NCI-H1105 (cell line): ENCODE measurements at regions not wholly inside any gene's neighbourhood (a gene's known extent, or its start where the extent isn't known, plus 50 kb on each side); places are given as distances from the start of the nearest gene placed in this dataset.

ENCODE experiments used
- DNase-seq: peaks from one replicate; lab custom pipeline; 2025; lab: John Stamatoyannopoulos, UW

DNA sequence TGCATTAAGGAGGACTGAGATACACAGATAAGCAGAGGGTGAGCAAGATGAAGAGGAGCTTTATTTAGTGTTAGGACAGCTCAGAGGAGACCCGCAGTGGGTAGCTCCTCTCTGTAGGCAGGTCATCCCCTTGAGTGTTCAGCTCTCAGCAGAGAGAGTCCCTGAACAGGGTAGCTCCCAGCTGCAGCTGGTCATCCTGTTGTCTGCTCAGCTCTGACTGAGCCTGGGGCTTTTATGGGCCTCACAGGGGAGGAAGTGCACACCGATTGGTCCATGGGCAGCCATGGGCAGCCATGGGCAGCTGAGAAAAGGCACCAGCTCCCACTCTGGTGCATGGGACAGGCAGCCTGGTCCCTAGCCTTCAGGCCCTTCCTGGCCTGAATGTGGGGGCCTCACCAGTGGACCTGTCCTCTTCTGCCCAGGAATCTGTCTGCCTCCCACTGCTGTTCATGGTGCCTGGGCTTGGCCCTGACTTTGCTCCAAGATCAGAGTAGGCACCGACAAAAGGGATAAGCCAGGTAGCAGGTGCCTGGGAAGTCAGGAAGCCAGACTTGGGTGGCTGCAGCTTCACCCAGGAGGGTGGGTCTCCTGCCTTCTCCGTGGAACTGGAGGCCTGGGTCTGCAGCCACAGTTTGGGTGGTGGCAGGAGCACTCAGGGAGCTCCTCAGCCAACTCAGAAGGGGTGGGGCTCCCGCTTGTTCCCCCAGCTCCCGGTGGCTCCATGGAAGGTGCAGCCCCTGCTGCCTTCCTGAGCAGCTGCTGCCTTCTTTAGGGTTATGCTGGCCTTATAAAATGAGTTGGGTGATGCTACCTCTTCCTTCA is 54.7 kb downstream of the MYEOV start:
- DNase-seq, result no peak

DNA sequence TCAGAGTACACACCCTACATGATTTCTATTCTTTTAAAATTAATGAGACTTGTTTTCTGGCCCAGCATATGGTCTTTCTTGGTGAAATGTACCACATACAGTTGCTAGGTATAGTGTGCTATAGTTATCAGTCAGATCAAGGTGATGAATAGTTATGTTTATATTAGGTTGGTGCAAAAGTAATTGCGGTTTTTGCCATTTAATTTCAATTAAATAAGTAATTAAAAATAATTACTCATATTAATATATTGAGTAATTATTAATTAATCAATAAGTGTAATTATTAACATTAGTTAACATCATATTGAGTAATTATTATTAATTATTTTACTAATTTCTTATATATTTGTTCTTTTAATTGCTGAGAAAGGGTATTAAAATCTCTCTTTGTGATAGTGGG is 56.1 kb downstream of the MYEOV start:
- no peak for DNase-seq

DNA sequence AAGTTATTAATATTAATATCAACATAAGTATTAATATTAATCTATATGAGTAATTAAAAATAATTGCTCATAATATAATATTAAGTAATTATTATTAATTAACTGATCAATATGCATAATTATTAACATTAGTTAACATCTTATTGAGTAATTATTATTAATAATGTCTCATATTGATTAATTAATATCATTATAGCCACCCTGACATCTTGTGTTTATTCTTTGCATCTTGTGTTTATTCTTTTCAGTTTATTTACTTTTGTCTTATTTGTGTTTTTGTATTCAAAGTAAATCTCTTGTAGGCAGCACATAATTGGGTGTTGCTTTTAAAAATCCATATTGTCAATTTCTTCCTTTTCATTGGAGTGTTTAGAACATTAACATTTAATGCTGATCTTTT is 56.6 kb downstream of the MYEOV start:
- no peak for DNase-seq

DNA sequence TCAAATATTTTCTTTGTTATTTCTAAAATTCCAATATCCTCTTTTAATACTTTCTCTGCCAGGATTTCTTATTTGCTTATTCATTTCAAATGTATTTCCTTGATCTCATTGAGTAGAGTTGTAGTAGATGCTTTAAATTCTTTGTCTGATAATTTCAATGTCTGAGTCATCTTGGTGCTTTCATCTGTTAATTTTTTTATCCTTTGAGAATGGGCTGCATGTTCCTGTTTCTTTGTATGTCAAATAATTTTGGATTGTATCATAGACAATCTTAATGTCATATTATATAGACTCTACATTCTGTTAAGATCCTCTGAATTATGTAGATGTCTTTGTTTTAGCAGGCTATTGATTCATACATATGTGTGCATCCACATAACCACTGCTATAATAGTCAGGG is 57.5 kb downstream of the MYEOV start:
- no peak for DNase-seq

DNA sequence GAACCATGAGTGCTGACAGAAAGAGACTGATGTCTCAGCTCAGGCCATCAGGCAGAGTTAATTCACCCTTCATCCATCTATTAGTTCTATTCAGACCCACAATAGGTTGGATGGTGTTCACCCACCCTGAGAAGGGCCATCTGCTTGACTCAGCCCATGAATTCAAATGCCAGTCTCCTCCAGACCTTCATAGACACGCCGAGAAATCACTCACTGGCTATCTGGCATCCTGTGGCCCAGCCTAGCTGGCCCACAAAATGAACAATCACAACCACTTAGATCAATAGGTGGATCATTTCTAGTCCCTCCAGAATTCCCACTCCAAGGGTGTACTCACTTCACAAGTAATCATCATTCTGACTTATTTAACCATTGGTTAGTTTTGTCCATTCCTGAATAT is 58.2 kb downstream of the MYEOV start:
- no peak for DNase-seq

DNA sequence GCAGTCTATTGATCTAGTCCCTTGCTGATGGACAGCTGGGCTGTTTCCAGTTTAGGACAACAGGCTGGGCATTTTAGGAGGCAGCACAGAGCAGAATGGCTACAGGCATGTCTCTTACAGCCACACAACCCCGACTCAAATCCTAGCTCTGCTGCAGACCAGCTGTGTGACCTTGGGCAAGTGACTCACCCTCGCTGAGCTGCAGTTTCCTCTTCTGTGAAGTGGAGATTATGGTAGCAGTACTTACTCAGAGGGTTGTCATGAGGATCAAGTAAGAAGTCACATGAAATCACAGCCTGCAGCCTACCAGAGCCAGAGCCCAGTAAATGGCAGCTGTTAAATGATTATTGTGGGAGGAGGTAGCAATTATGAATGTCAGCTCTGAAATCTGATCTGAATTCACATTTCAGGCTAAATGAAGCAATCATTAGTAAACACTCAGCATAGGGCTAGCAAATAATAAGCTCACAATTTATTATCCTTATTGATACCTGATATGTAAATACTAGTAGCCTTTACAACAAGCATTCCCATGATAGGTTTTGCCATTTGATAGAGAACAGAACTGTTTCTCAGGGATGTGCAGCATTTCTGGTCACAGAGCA is 58.9 kb downstream of the MYEOV start:
- DNase-seq, result peak; percentile 26

DNA sequence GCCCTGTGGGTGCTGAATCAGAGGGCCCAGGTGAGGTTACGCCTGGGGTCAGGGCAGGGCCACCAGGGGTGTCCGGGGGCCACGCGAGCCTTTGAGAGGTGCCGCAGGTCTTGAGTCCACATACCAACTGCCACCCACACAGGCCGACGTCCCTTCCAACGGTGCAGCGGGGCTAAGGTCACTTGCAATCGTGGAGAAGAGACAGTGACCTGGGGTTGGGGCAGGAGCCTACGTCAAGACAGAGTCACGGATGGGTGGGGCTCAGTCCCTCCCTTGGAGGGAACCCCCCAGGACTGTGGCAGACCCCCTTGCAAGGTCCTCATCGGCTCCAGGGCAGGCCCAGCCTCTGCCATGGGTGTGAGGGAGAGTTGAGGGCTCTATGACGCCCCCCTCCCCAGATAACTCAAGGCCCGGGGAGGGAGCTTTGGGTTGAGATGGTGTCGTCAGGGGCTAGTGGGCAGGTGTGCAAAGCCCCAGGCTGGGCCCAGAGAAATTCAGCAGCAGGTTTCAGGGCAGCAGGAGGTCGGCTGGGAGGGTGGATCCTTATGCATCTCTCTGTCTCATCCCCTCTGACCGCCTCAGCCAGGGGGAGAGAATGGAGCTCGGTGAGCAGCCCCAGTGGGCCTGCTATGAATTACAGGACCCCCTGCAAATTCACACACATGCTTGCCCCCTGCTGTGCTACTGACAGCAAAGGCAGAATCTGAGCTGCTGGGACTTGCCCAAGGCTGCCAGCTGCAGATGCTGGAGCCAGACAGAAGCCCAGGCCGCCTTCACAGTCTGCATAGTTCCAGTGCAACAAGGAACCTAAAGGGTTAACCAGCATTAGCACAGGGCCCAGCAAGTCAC is 60.0 kb downstream of the MYEOV start:
- DNase-seq, result no peak

DNA sequence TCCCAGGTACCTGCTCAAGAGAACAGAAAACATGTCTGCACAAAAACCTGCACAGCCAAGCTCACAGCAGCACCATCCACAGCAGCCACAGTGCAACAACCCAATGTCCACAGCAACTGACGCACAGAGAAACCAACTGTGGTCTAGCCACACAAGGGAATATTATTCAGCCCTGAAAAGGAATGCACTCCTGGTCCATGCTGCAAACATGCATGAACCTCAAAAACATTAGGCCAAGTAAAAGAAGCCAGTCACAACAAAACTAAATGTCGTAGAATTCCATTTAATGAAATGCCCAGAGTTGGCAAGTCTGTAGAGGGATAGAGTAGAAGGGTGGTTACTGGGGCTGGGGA is 60.6 kb downstream of the MYEOV start:
- DNase-seq, result no peak

DNA sequence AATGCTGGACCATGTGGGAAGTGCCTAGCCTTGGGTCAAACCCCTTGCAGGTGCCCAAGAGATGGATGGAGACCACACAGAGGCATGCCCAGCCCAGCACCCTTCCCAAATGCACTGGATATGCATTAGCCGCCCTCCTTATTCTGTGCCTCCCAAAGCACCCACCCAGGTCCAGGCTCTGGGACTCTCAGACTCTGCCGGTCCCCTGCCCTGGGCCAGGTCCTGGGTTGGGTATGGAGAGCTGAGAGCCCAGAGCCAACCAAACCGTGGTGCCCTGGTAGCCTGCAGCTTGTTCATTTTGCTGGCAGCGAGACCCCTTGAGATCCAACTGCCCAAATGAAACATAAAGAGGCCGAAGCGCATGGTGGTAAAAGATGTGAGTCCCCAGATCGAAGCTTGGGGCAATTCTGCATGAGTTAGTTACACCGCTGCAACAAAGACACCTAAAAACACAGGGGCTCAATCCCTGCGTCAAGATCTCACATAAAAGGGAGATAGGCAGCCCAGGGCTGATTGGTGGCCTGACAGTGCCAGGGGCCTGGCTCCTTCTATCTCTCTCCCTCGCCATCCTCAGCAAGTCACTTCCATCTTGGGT is 61.5 kb downstream of the MYEOV start:
- no peak for DNase-seq

DNA sequence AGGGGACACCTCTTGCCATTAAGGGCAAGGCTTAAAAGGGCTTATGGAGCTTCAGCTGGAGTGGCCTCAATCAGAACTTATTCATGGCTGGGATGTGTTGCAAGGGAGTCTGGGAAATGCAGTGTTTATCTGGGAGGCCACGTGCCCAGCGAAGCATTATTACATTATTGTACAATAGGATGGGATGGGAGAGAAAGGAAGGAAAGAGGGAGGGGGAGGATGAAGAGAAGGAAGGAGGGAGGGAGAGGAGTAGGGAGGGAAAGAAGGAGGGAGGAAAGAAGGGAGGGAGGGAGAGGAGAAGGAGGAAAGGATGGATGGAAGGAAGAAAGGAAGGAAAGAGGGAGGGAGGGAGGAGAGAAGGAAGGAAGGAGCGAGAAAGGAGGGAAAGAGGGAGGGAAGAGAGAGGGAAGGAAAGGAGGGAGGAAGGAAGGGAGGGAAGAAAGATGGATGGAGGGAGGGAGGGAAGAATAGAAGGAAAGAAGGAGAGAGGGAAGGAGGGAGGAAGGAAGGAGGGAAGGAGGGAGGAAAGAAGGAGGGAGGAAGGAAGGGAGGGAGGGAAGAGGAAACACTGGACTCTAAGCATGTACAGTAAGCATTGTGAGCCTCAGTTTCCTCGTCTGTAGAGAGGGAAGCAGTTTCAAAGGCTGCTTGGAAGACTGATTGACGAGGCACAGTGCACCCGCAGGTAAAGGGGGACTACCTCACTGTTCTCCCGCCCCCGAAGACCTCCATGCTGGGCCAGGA is 62.2 kb downstream of the MYEOV start:
- no peak for DNase-seq

DNA sequence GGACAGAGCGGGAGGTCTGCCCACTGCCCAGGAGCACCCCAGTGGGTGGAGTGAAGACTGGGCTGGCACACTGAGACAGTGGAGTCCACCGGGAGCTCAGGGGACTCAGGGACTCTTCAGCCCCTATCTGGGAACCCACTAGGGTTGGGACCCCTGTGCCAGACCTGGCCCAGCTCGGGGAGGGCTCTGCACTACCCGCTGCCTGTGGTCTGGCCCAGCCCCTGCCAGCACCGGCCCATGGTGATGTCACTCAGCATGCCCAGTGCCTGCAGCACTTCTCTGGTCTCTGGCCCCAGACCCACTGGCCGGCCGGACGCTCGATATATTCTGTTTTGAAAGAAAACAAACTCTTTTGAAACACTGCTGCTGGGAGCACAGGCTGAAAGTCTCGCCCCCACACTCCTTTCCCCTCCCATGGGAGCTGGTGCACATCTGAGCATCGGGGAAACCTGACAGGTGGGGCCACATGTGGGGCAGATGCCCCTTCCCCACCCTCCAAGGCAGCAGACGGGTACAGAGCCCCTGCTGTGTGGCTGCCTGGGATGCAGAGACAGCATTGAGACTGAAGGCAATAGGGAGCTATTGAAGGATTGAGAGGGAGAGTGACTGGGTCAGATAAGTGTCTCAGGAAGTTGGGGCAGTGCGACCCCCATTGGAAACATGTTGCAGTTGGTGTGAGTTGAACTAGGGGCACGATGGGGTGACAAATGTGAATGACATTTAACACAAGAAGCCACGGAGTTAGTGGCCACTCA is 62.9 kb downstream of the MYEOV start:
- no peak for DNase-seq

DNA sequence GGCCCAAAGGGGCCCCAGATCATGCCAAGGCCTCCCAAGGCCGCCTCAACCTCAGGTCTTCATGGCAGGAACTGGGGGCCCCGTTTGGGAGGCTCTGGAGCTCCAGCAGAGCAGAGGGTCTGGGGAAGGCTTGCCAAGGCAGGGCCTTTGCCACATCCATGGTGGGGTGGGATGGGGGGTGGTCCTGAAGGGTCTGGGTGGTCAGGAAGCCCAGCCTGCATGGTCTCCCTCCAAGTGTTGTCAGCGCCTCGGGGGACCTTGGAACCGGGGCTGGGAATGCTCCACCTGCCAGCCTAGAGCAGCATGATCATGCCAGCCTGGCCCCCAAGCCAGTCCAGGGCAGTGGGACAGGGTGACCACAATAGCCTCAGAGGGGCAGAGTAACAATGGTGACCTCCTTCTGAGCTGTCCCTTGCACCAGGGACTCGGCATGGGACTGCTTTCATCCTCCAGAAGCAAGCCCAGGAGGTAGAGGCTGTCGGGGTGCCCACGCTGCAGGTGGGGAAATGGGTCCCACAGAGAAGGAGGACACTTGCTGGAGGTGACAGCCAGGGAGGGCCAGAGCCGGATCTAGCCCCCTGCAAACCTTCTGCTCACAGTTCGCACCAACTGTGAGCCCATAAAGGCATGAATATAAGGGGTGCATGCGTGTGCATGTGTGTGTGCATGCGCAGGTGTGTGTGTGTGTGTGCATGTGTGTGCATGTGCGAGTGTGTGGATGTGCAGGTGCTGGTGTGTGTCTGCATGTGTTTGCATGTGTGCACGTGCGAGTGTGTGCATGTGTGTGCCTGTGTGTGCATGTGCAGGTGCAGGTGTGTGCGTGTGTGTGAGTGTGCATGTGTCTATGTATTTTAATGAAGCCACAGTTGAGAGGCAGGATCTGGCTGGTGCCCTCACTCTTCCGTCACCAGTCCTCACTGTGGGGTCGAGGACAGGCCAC is 63.8 kb downstream of the MYEOV start:
- DNase-seq, result no peak

DNA sequence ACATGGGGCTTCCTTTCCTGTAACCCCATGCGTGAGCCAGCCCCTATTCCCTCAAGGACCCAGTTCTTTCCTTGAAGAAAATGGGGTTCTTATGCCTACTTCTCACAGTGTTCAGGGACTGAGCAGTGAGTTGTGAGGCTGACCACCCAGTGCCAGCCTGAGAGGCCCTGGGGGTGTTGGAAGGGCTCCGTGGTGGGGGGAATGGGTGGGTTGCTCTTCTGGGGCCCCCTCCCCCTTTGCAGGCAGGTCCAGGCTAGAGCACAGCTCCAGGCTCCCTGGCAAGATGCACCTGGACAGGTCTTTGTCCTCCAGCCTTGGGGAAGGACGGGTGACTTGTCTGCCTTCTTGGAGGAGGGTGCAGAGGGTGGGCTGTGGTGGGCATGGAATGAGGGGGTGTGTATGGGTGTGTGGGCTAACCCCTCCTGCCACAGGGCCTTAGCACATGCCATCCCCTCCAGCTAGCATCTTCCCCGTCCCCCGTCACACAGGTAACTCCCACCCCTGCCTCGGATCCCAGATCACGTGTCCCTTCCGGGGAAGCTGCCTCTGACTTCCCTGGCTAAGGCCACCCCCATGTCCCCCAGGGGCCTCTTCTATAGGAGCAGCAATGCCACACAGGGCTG is 64.6 kb downstream of the MYEOV start:
- DNase-seq, result no peak

DNA sequence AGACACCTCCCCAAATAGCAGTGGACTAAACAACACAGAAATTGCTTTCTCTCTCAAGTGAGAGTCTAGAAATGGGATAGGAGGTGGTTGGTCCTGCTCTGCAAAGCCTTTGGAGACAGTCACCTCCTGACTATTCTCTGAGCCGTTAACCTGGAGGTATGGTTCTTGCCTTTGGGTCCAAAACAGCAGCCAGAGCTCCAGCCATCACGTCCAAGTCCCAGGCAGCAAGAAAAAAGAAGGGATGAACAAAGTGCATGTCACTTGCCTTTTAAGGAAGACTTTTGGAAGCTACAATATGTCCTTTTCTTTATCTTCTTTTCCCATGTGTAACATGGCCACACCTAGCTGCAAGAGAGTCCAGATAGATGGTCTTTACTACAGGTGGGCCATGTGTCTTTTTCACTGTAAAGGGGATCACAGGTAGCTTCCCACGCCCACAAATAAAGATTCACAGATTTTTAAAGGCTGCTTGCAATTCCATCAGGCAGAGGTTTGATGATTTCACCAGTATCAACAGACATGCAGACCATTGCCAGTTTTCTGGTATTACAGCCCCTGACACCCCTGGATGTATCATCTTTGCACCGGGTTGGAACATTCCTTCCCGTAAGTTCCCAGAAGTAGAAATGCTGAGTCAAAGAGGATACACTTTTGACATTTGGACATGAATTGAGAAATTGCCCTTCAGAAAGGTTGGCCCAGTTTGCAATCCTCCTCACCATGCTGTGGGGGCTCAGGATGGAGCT is 66.0 kb downstream of the MYEOV start:
- DNase-seq, result no peak

DNA sequence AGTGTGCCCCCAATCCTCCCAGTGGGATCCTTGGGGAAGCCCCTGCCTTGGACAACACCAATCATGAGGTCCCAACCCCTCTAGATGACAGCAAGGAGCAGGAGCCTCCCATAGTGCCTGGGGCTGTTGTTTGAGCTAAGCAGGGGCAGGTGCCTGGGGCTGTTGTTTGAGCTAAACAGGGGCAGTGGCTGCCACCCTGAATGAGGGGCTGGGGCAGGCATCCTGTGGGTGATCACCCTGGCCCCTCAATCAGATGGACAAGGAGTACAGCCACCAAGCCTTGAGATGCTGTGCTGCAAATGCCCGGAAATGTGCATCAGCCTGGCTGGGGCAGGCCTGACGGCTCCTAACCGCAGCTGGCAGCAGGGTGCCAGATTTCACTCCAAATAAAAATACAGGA is 66.7 kb downstream of the MYEOV start:
- DNase-seq, result no peak

DNA sequence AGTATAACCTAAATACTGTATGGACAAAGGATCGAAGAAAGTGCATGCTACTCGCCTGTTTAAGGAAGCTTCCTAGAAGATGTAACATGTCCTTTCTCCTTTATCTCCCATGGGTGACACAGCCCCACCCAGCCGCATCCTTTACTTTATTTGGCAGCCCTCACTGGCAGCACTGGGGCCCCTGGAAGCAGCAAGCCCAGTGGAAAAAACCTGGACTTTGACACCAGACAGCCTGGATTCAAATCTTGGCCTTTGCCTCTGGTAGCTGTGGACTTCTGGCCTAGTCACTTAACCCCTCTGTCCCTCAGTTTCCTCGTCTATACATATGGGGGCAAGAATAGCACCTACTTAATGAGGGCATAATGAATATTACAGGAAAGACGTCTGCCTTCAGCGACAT is 67.1 kb downstream of the MYEOV start:
- DNase-seq, result no peak

DNA sequence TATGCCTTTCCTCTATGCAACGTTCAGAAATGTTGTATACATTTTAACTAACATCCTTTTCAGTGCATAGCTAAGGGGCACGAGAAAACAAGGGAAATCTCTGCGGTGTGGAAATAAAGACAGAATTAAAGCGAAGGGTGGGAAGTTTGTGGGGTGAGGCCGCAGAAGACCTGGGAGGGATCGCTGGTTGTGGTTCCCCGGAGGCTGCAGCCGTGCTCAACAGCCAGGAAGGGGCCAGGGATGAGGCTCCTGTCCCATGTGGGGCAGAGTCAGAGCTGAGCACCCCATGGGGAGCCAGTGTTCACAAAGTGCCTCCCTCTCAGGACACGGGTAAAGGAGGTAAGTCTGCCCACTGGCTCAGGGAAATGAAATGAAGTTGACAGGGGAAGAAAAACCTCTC is 67.5 kb downstream of the MYEOV start:
- DNase-seq, result no peak

DNA sequence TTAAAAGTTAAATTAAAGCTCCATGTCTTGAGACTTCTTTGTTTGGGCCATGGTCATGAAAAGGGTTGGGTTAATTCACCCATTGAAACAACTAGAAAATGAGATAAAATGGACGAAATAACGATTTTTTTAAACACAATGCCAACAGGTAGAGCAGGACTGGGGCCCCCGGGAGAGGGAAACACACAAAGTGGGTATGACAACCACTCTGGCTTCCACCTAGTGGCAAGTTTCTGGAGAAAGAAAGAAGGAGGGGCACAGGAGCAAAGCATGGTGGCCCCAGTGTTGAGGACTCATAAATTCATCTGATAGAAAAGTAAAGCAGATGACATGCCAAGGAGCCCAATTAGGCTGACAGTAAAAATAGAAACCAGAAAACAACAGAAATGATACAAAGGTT is 68.4 kb downstream of the MYEOV start:
- DNase-seq, result no peak

DNA sequence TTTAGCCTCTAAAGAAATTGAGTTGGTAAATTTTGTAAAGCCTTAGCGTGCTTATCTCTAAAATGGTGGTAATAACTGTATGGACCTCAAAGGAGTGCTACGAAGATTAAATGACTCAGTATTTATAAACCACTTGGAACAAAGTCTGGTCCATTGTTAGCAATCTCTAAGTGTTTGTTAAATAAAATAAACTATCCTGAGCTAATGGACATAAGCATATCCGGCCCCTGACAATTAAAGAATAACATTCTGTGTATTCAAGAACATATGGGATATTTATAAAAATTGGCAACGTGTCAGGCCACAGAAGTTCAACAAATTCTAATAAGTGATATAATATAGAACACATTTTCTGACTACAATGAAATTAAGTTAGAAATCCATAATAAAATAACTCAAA is 71.0 kb downstream of the MYEOV start:
- DNase-seq, result no peak
